K562 (cell line): ENCODE measurements at regions not wholly inside any gene's neighbourhood (a gene's known extent, or its start where the extent isn't known, plus 50 kb on each side); places are given as distances from the start of the nearest gene placed in this dataset.

Experiments
- ELF4 ChIP-seq: fragments of 450-650 bp; formaldehyde crosslinking; IDR thresholded peaks from 2 replicates; pipeline ENCODE4 v1.4.0; 2022; ENCODE audit warnings: missing genetic modification characterization
- EP300 ChIP-seq: IDR thresholded peaks from 2 replicates; pipeline ENCODE4 v1.6.1; 2012; ENCODE audit warnings: low read length, improper control_type of control experiment
- FOXM1 ChIP-seq, 2 experiments: fragments of 450-650 bp in 1 of 2; sonication (generic) in 1 of 2; formaldehyde crosslinking in 1 of 2; IDR thresholded peaks; 2 replicates each; pipeline versions ENCODE4 v1.6.1 to v1.9.0; 2017 to 2022; ENCODE audit warnings: low read depth in 2 of 2, mild to moderate bottlenecking in 2 of 2, missing genetic modification reagents in 1 of 2, moderate library complexity in 1 of 2
- JUND ChIP-seq, 2 experiments: IDR thresholded peaks; 2 replicates in 1 of 2; 3 replicates in 1 of 2; pipeline ENCODE4 v1.6.1; 2011; ENCODE audit warnings: borderline replicate concordance in 2 of 2, low read depth in 2 of 2, low read length in 2 of 2, improper control_type of control experiment in 1 of 2, missing biosample characterization in 1 of 2, missing genetic modification characterization in 1 of 2, missing genetic modification reagents in 1 of 2
- KLF6 ChIP-seq: fragments of 250-450 bp; sonication (Bioruptor Pico); IDR thresholded peaks from 2 replicates; pipeline ENCODE4 v1.4.0; 2020; ENCODE audit warnings: mild to moderate bottlenecking, moderate library complexity, borderline replicate concordance
- MEIS2 ChIP-seq: fragments of 450-650 bp; IDR thresholded peaks from 2 replicates; pipeline ENCODE4 v1.6.1; 2014; ENCODE audit warnings: mild to moderate bottlenecking; ENCODE audit not compliant: partially characterized antibody
- MTA2 ChIP-seq: fragments of 450-650 bp; IDR thresholded peaks from 2 replicates; pipeline ENCODE4 v1.6.1; 2016; ENCODE audit warnings: low read depth
- NCOR1 ChIP-seq: fragments of 450-650 bp; IDR thresholded peaks from 2 replicates; pipeline ENCODE4 v1.6.1; 2016; ENCODE audit warnings: mild to moderate bottlenecking, moderate library complexity
- NFE2 ChIP-seq: IDR thresholded peaks from 2 replicates; pipeline ENCODE4 v1.6.1; 2014; ENCODE audit warnings: antibody characterized with exemption, low read depth
- NR2C1 ChIP-seq, 2 experiments: fragments of 450-650 bp; IDR thresholded peaks; 2 replicates each; pipeline ENCODE4 v1.6.1; 2017; ENCODE audit warnings: mild to moderate bottlenecking in 2 of 2, antibody characterized with exemption in 1 of 2, inconsistent platforms in 1 of 2, missing compliant biosample characterization in 1 of 2, missing genetic modification characterization in 1 of 2
- SMAD4 ChIP-seq: fragments of 250-450 bp; sonication (Bioruptor Pico); conservative IDR thresholded peaks from 2 replicates; pipeline ENCODE4 v1.8.0; 2021; ENCODE audit warnings: inconsistent platforms, mild to moderate bottlenecking, moderate library complexity
- TEAD4 ChIP-seq, 2 experiments: sonication (generic) in 1 of 2; formaldehyde crosslinking in 1 of 2; IDR thresholded peaks; 2 replicates each; pipeline versions ENCODE4 v1.6.1 to v1.8.0; 2012 to 2022; ENCODE audit warnings: borderline replicate concordance in 1 of 2, inconsistent platforms in 1 of 2, low read length in 1 of 2, mild to moderate bottlenecking in 1 of 2, missing genetic modification reagents in 1 of 2
- ZNF584 ChIP-seq: fragments of 200-800 bp; sonication (Bioruptor generic); IDR thresholded peaks from 2 replicates; pipeline ENCODE4 v1.6.1; 2016; ENCODE audit warnings: low read depth, mild to moderate bottlenecking, missing genetic modification characterization, missing compliant biosample characterization
- TF ChIP-seq, protein P1 (sequence below), 2 experiments: fragments of 450-650 bp; IDR thresholded peaks; 2 replicates each; pipeline ENCODE4 v1.6.1; 2018; ENCODE audit warnings: mild to moderate bottlenecking in 2 of 2, low read depth in 1 of 2; ENCODE audit not compliant: partially characterized antibody in 2 of 2
- TF ChIP-seq, protein P2 (sequence below), 2 experiments: IDR thresholded peaks in 1 of 2; conservative IDR thresholded peaks in 1 of 2; 2 replicates each; pipeline ENCODE4 v1.6.1; 2016; ENCODE audit warnings: low read depth in 2 of 2, mild to moderate bottlenecking in 1 of 2, missing compliant biosample characterization in 1 of 2, missing genetic modification characterization in 1 of 2, moderate library complexity in 1 of 2
- TF ChIP-seq, protein P3 (sequence below): fragments of 450-650 bp; formaldehyde crosslinking; IDR thresholded peaks from 2 replicates; pipeline ENCODE4 v1.4.0; 2022; ENCODE audit warnings: mild to moderate bottlenecking, moderate library complexity
- TF ChIP-seq, protein P4 (sequence below), 2 experiments: fragments of 450-650 bp in 1 of 2; sonication (generic) in 1 of 2; formaldehyde crosslinking in 1 of 2; IDR thresholded peaks in 1 of 2; conservative IDR thresholded peaks in 1 of 2; 2 replicates each; pipeline versions ENCODE4 v1.6.1 to v1.8.1; 2016 to 2023; ENCODE audit warnings: mild to moderate bottlenecking in 2 of 2, moderate library complexity in 2 of 2, inconsistent platforms in 1 of 2, missing genetic modification reagents in 1 of 2

DNA sequence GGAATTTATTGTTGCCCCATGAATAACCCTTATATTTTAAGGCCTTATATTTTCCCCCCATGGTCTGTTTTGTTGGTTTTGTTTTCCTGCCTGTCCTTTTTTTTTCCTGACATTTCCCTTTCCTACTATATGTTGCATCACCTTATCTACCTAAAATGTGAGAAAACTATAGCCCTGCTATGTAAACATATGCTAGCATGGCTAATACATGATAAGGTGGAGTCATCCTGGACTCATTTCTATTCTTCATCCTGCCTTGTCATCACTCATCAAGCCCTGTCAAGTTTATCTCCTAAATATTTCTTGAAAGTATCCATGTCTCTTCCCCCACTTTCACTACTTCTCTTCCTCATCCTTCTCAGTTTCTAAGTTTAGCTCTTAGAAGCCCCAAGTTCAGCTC lies 2168.8 kb upstream of the RAG2 start (continued):
- TF ChIP-seq, protein P1, sequence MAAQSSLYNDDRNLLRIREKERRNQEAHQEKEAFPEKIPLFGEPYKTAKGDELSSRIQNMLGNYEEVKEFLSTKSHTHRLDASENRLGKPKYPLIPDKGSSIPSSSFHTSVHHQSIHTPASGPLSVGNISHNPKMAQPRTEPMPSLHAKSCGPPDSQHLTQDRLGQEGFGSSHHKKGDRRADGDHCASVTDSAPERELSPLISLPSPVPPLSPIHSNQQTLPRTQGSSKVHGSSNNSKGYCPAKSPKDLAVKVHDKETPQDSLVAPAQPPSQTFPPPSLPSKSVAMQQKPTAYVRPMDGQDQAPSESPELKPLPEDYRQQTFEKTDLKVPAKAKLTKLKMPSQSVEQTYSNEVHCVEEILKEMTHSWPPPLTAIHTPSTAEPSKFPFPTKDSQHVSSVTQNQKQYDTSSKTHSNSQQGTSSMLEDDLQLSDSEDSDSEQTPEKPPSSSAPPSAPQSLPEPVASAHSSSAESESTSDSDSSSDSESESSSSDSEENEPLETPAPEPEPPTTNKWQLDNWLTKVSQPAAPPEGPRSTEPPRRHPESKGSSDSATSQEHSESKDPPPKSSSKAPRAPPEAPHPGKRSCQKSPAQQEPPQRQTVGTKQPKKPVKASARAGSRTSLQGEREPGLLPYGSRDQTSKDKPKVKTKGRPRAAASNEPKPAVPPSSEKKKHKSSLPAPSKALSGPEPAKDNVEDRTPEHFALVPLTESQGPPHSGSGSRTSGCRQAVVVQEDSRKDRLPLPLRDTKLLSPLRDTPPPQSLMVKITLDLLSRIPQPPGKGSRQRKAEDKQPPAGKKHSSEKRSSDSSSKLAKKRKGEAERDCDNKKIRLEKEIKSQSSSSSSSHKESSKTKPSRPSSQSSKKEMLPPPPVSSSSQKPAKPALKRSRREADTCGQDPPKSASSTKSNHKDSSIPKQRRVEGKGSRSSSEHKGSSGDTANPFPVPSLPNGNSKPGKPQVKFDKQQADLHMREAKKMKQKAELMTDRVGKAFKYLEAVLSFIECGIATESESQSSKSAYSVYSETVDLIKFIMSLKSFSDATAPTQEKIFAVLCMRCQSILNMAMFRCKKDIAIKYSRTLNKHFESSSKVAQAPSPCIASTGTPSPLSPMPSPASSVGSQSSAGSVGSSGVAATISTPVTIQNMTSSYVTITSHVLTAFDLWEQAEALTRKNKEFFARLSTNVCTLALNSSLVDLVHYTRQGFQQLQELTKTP (IDR thresholded peaks at IDR 0.05; ENCODE audit: low read depth in 1 of 2, partially characterized antibody in 2 of 2): peak in 1 of 2 experiments; percentile 28
- TF ChIP-seq, protein P2, sequence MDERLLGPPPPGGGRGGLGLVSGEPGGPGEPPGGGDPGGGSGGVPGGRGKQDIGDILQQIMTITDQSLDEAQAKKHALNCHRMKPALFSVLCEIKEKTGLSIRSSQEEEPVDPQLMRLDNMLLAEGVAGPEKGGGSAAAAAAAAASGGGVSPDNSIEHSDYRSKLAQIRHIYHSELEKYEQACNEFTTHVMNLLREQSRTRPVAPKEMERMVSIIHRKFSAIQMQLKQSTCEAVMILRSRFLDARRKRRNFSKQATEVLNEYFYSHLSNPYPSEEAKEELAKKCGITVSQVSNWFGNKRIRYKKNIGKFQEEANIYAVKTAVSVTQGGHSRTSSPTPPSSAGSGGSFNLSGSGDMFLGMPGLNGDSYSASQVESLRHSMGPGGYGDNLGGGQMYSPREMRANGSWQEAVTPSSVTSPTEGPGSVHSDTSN (CRISPR knock-in tag; IDR thresholded peaks at IDR 0.05; ENCODE audit: low read depth): no peak
- TF ChIP-seq, protein P2 (tag; conservative IDR thresholded peaks at IDR 0.05; ENCODE audit: low read depth): peak; percentile 89
- TF ChIP-seq KLF6 (CRISPR knock-in tag): no peak
- TF ChIP-seq, protein P3, sequence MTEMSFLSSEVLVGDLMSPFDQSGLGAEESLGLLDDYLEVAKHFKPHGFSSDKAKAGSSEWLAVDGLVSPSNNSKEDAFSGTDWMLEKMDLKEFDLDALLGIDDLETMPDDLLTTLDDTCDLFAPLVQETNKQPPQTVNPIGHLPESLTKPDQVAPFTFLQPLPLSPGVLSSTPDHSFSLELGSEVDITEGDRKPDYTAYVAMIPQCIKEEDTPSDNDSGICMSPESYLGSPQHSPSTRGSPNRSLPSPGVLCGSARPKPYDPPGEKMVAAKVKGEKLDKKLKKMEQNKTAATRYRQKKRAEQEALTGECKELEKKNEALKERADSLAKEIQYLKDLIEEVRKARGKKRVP (CRISPR knock-in tag): peak; percentile 82
- 0 out of 2 replicates have a peak, but pooled peaks have one; percentile 28 for TF ChIP-seq SMAD4
- peak; percentile 13; the same call in 1 of the 2 replicates for TF ChIP-seq FOXM1 (IDR thresholded peaks at IDR 0.05; ENCODE audit: low read depth)
- no peak for TF ChIP-seq FOXM1 (CRISPR knock-in tag; IDR thresholded peaks at IDR 0.05; ENCODE audit: low read depth)
- TF ChIP-seq TEAD4 (IDR thresholded peaks at IDR 0.05; ENCODE audit: low read length): peak; percentile 61; the same call in 1 of the 2 replicates
- no peak for TF ChIP-seq TEAD4 (CRISPR knock-in tag; IDR thresholded peaks at IDR 0.05; ENCODE audit: borderline replicate concordance)
- TF ChIP-seq MTA2: peak; percentile 45; the same call in 1 of the 2 replicates
- TF ChIP-seq, protein P4, sequence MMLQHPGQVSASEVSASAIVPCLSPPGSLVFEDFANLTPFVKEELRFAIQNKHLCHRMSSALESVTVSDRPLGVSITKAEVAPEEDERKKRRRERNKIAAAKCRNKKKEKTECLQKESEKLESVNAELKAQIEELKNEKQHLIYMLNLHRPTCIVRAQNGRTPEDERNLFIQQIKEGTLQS (IDR thresholded peaks at IDR 0.05): peak; percentile 91
- TF ChIP-seq, protein P4 (CRISPR knock-in tag; conservative IDR thresholded peaks at IDR 0.05): no peak
- TF ChIP-seq JUND (IDR thresholded peaks at IDR 0.05; ENCODE audit: borderline replicate concordance, low read depth, low read length): peak; percentile 56
- TF ChIP-seq JUND (tag; IDR thresholded peaks at IDR 0.05; ENCODE audit: borderline replicate concordance, low read depth, low read length): no peak
- TF ChIP-seq EP300: peak; percentile 80
- no peak for TF ChIP-seq NR2C1 (IDR thresholded peaks at IDR 0.05)
- TF ChIP-seq NR2C1 (tag; IDR thresholded peaks at IDR 0.05): no peak
- peak; percentile 41; the same call in 1 of the 2 replicates for TF ChIP-seq NFE2
- TF ChIP-seq ZNF584 (CRISPR knock-in tag): 0 out of 2 replicates have a peak, but pooled peaks have one; percentile 31
- TF ChIP-seq MEIS2: peak; percentile 95
- peak; percentile 23; the same call in 1 of the 2 replicates for TF ChIP-seq NCOR1
- no peak for TF ChIP-seq ELF4 (CRISPR knock-in tag)
